ENCODE measurements at regions not wholly inside any gene's neighbourhood (a gene's known extent, or its start where the extent isn't known, plus 50 kb on each side); places are given as distances from the start of the nearest gene placed in this dataset.

DNA sequence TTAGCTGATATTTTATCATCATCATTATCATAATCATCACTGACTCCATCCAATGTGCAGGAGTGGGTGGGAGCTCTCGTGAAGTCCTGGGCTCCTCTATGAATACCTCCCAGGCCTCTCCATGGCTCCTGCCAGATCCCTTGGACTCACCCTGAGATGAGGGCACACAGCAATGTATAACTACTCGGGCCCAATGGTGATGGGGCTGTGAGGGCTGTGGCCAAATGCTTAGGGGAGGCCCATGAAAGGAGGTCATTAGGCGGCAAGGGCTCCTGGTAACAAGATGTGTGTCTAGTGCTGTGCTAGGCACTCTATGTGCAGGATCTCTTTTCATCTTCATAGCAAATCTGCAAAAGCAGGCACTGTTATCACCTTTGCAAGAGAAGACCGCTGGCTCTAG lies 270.9 kb downstream of the GLRX3 start:
- Histone ChIP-seq H3K27ac (ENCODE audit: insufficient read depth in 1 of 2, low read depth in 1 of 2, low read length in 2 of 2, poor library complexity in 1 of 2, severe bottlenecking in 2 of 2) (no peak overlapping the region), H3K27me3 (replicated peaks in 2 of 5; ENCODE audit: control insufficient read depth in 4 of 5, insufficient read depth in 5 of 5, low read length in 4 of 5) (peaks cover 0 to 7% (median 0%) of the 10 kb centered on the region in 5 experiments), H3K9me3 (ENCODE audit: control extremely low read depth in 1 of 5, control insufficient read depth in 4 of 5, insufficient read depth in 2 of 5, low read depth in 1 of 5, low read length in 4 of 5) (no peaks in the 10 kb centered on the region), H3K4me1 (ENCODE audit: control extremely low read depth in 1 of 4, control insufficient read depth in 4 of 4, insufficient read depth in 4 of 4, low read length in 3 of 4) (no peaks in the 10 kb centered on the region), H3K4me3 (ENCODE audit: control insufficient read depth in 1 of 7, extremely low read depth in 1 of 7, insufficient read depth in 4 of 7, low read depth in 2 of 7, low read length in 6 of 7) (no peak overlapping the region), H3K36me3 (ENCODE audit: control insufficient read depth in 4 of 4, insufficient read depth in 4 of 4, low read length in 3 of 4) (no peaks in the 10 kb centered on the region)
- ChIA-PET POLR2A (no interaction called here), CTCF (no interaction called here)
- no peak for DNase-seq
- 86% methylated on average over 2 of the region's 4 CpGs for WGBS (ENCODE audit: insufficient coverage)

DNA sequence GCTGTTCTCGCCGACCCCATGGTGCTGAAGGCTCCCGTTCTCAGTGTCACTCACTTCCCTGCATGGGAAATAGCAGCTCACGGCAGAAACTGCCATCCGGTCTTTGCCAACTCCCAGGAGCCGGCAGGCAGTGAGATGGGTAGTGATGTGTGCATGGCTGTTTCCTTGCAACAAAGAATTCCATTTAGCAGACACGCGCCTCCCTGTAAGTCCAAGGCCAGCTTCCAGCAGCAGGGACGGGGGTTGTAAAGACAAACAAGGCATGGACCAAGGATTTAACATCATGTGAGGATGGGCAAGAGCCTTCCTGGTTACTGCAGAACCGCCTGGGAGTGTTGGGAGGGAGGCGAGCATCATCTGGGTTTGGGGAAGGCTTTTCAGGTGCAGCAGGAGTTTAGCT lies 273.1 kb downstream of the GLRX3 start:
- H3K27ac ChIP-seq (ENCODE audit: insufficient read depth in 1 of 2, low read depth in 1 of 2, low read length in 2 of 2, poor library complexity in 1 of 2, severe bottlenecking in 2 of 2) = no peak overlapping the region
- DNase-seq = no peak
- no peaks in the 10 kb centered on the region for H3K4me1 ChIP-seq (ENCODE audit: control extremely low read depth in 1 of 4, control insufficient read depth in 4 of 4, insufficient read depth in 4 of 4, low read length in 3 of 4)
- H3K36me3 ChIP-seq (ENCODE audit: control insufficient read depth in 4 of 4, insufficient read depth in 4 of 4, low read length in 3 of 4) = no peaks in the 10 kb centered on the region
- WGBS (ENCODE audit: insufficient coverage) = 94% methylated on average over 10 of the region's 11 CpGs
- no peaks in the 10 kb centered on the region for H3K9me3 ChIP-seq (ENCODE audit: control extremely low read depth in 1 of 5, control insufficient read depth in 4 of 5, insufficient read depth in 2 of 5, low read depth in 1 of 5, low read length in 4 of 5)
- no peak overlapping the region for H3K4me3 ChIP-seq (ENCODE audit: control insufficient read depth in 1 of 7, extremely low read depth in 1 of 7, insufficient read depth in 4 of 7, low read depth in 2 of 7, low read length in 6 of 7)
- peaks cover 0 to 4% (median 0%) of the 10 kb centered on the region in 5 experiments for H3K27me3 ChIP-seq (replicated peaks in 2 of 5; ENCODE audit: control insufficient read depth in 4 of 5, insufficient read depth in 5 of 5, low read length in 4 of 5)
- ChIA-PET CTCF (no interaction called here), POLR2A (no interaction called here)

DNA sequence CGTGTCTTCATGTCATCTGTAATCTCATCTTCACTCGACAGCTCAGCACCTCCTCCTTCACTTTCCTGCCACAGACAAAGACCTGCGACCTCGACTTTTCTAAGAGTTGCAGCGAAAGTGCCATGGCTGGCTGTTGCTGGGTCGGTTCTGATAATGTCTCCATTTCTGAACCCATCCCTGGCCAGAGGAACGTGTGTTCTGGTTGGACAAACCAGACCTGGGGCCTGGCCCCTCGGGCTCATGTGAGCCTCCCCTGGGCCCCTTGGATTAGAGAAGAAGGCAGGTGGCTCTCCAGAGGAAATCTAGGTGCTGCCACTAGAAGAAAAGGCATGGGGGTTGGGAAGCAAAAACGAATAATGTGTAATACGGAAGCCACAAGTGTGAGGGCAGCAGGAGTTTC lies 273.7 kb downstream of the GLRX3 start:
- ChIA-PET POLR2A (no interaction called here), CTCF (no interaction called here)
- Histone ChIP-seq H3K9me3 (ENCODE audit: control extremely low read depth in 1 of 5, control insufficient read depth in 4 of 5, insufficient read depth in 2 of 5, low read depth in 1 of 5, low read length in 4 of 5) (no peaks in the 10 kb centered on the region), H3K36me3 (ENCODE audit: control insufficient read depth in 4 of 4, insufficient read depth in 4 of 4, low read length in 3 of 4) (no peaks in the 10 kb centered on the region), H3K4me1 (ENCODE audit: control extremely low read depth in 1 of 4, control insufficient read depth in 4 of 4, insufficient read depth in 4 of 4, low read length in 3 of 4) (no peaks in the 10 kb centered on the region), H3K27me3 (replicated peaks in 2 of 5; ENCODE audit: control insufficient read depth in 4 of 5, insufficient read depth in 5 of 5, low read length in 4 of 5) (peaks cover 0 to 3% (median 0%) of the 10 kb centered on the region in 5 experiments), H3K4me3 (ENCODE audit: control insufficient read depth in 1 of 7, extremely low read depth in 1 of 7, insufficient read depth in 4 of 7, low read depth in 2 of 7, low read length in 6 of 7) (no peak overlapping the region), H3K27ac (ENCODE audit: insufficient read depth in 1 of 2, low read depth in 1 of 2, low read length in 2 of 2, poor library complexity in 1 of 2, severe bottlenecking in 2 of 2) (no peak overlapping the region)
- 89% methylated on average over 10 of the region's 10 CpGs for WGBS (ENCODE audit: insufficient coverage)
- no peak for DNase-seq

DNA sequence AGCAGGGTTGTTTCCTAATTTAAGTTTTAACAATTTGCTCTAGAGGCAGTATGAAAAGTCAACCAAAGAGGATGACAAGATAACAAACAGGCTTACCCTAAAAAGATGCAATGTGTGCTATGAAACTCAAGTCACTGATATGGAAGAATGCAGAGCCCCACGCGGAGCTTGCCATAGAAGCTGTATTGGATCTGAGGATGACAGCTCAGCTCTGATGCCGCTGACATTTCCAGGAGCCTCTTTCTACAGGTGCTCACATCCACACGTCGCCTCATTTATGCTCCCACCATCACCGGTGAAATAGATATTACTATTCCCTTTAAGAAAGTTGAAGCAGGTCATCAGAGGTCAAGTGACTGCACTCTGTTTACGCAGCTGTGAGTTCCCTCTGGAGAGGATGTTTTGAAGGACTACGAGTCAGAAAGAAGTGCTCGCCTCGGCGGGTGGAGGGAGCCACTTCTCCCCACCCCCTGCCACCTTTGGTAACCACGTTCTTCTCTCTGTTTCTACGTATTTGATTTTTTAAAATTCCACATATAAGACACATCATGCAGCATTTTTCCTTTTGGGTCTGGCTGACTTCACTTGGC lies 275.4 kb downstream of the GLRX3 start:
- ChIA-PET POLR2A (no interaction called here), CTCF (no interaction called here)
- Histone ChIP-seq H3K27ac (ENCODE audit: insufficient read depth in 1 of 2, low read depth in 1 of 2, low read length in 2 of 2, poor library complexity in 1 of 2, severe bottlenecking in 2 of 2) (no peak overlapping the region), H3K27me3 (replicated peaks in 2 of 5; ENCODE audit: control insufficient read depth in 4 of 5, insufficient read depth in 5 of 5, low read length in 4 of 5) (no peaks in the 10 kb centered on the region), H3K4me1 (ENCODE audit: control extremely low read depth in 1 of 4, control insufficient read depth in 4 of 4, insufficient read depth in 4 of 4, low read length in 3 of 4) (no peaks in the 10 kb centered on the region), H3K4me3 (ENCODE audit: control insufficient read depth in 1 of 7, extremely low read depth in 1 of 7, insufficient read depth in 4 of 7, low read depth in 2 of 7, low read length in 6 of 7) (no peak overlapping the region), H3K9me3 (ENCODE audit: control extremely low read depth in 1 of 5, control insufficient read depth in 4 of 5, insufficient read depth in 2 of 5, low read depth in 1 of 5, low read length in 4 of 5) (peaks cover 0 to 1% (median 0%) of the 10 kb centered on the region in 5 experiments), H3K36me3 (ENCODE audit: control insufficient read depth in 4 of 4, insufficient read depth in 4 of 4, low read length in 3 of 4) (no peaks in the 10 kb centered on the region)
- whole genome bisulfite sequencing (ENCODE audit: insufficient coverage) = 66% methylated on average over 12 of the region's 13 CpGs
- DNase-seq = no peak

DNA sequence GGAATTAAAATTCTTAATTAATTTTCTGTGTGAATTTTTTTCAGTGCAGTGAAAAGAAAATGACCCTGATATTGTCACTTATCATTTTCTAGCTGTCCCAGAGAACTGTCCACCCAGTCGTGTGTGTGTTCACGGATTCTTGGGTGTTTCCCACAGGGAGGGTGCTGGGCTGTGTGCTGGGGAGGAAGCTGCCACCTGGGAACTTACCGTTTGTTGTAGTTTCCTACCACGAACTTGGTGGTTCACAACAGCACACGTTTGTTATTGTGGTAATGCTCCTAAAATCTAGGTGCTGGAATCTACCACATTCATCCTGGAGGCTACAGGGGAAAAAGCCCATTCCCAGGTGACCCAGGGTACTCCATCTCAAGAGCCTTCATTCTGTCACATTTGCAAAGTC lies 276.1 kb downstream of the GLRX3 start:
- ChIA-PET POLR2A (no interaction called here), CTCF (no interaction called here)
- Histone ChIP-seq H3K36me3 (ENCODE audit: control insufficient read depth in 4 of 4, insufficient read depth in 4 of 4, low read length in 3 of 4) (no peaks in the 10 kb centered on the region), H3K4me3 (ENCODE audit: control insufficient read depth in 1 of 7, extremely low read depth in 1 of 7, insufficient read depth in 4 of 7, low read depth in 2 of 7, low read length in 6 of 7) (no peak overlapping the region), H3K9me3 (ENCODE audit: control extremely low read depth in 1 of 5, control insufficient read depth in 4 of 5, insufficient read depth in 2 of 5, low read depth in 1 of 5, low read length in 4 of 5) (peaks cover 0 to 3% (median 0%) of the 10 kb centered on the region in 5 experiments), H3K27me3 (replicated peaks in 2 of 5; ENCODE audit: control insufficient read depth in 4 of 5, insufficient read depth in 5 of 5, low read length in 4 of 5) (no peaks in the 10 kb centered on the region), H3K27ac (ENCODE audit: insufficient read depth in 1 of 2, low read depth in 1 of 2, low read length in 2 of 2, poor library complexity in 1 of 2, severe bottlenecking in 2 of 2) (no peak overlapping the region), H3K4me1 (ENCODE audit: control extremely low read depth in 1 of 4, control insufficient read depth in 4 of 4, insufficient read depth in 4 of 4, low read length in 3 of 4) (no peaks in the 10 kb centered on the region)
- no peak for DNase-seq
- WGBS (ENCODE audit: insufficient coverage) = 33% methylated on average over 2 of the region's 5 CpGs

DNA sequence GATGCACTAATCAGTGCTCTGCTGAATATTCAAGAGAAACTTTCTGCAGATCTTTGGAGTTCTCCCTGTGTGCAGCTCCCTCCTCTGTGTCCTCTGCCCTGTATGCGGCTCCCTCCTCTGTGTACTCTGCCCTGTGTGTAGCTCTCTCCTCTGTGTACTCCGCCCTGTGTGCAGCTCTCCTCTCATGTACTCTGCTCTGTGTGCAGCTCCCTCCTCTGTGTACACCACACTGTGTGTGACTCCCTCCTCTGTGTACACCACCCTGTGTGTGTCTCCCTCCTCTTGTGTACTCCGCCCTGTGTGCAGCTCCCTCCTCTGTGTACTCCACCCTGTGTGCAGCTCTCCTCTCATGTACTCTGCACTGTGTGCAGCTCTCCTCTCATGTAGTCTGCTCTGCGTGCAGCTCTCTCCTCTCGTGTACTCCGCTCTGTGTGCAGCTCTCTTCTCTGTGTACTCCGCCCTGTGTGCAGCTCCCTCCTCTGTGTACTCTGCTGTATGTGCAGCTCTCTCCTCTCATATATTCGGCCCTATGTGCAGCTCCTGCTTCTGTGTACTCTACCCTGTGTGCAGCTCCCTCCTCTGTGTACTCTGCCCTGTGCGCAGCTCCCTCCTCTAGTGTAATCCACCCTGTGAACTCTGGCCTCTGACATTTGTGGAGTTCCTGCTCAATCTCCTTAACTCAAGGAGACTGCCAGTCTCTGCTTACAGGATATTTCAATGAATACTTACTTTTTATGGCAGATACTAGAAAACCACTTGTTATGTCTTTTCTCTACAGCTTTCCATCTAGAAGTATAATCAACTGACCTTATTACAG lies 280.4 kb downstream of the GLRX3 start:
- Histone ChIP-seq H3K9me3 (ENCODE audit: control extremely low read depth in 1 of 5, control insufficient read depth in 4 of 5, insufficient read depth in 2 of 5, low read depth in 1 of 5, low read length in 4 of 5) (peaks cover 0 to 3% (median 0%) of the 10 kb centered on the region in 5 experiments), H3K36me3 (ENCODE audit: control insufficient read depth in 4 of 4, insufficient read depth in 4 of 4, low read length in 3 of 4) (no peaks in the 10 kb centered on the region), H3K4me1 (ENCODE audit: control extremely low read depth in 1 of 4, control insufficient read depth in 4 of 4, insufficient read depth in 4 of 4, low read length in 3 of 4) (no peaks in the 10 kb centered on the region), H3K4me3 (ENCODE audit: control insufficient read depth in 1 of 7, extremely low read depth in 1 of 7, insufficient read depth in 4 of 7, low read depth in 2 of 7, low read length in 6 of 7) (no peak overlapping the region), H3K27me3 (replicated peaks in 2 of 5; ENCODE audit: control insufficient read depth in 4 of 5, insufficient read depth in 5 of 5, low read length in 4 of 5) (no peaks in the 10 kb centered on the region), H3K27ac (ENCODE audit: insufficient read depth in 1 of 2, low read depth in 1 of 2, low read length in 2 of 2, poor library complexity in 1 of 2, severe bottlenecking in 2 of 2) (no peak overlapping the region)
- WGBS (ENCODE audit: insufficient coverage) = 90% methylated on average over 9 of the region's 9 CpGs
- CTCF ChIA-PET = no interaction called here
- POLR2A ChIA-PET = no interaction called here
- no peak for DNase-seq

DNA sequence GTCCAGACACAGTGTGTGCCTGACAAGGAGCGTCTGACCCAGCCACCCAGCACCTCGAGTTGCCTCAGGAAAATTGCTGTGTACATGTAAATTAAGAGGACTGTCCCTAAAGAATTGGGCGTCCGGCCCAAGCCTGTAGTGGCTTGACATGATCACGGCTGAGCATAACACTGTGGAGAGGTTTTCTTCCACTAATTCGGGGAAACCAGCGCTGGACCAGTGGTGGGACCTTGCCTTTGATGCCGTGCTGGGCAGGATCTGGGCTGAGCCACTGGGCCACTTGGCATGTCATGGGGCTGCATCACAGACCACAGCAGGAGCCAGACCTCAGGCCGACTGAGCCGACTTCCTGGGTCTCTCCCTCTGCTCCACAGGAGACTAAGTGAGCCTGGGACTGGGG lies 282.5 kb downstream of the GLRX3 start:
- Histone ChIP-seq H3K4me3 (ENCODE audit: control insufficient read depth in 1 of 7, extremely low read depth in 1 of 7, insufficient read depth in 4 of 7, low read depth in 2 of 7, low read length in 6 of 7) (no peak overlapping the region), H3K4me1 (ENCODE audit: control extremely low read depth in 1 of 4, control insufficient read depth in 4 of 4, insufficient read depth in 4 of 4, low read length in 3 of 4) (no peaks in the 10 kb centered on the region), H3K36me3 (ENCODE audit: control insufficient read depth in 4 of 4, insufficient read depth in 4 of 4, low read length in 3 of 4) (no peaks in the 10 kb centered on the region), H3K27ac (ENCODE audit: insufficient read depth in 1 of 2, low read depth in 1 of 2, low read length in 2 of 2, poor library complexity in 1 of 2, severe bottlenecking in 2 of 2) (no peak overlapping the region), H3K9me3 (ENCODE audit: control extremely low read depth in 1 of 5, control insufficient read depth in 4 of 5, insufficient read depth in 2 of 5, low read depth in 1 of 5, low read length in 4 of 5) (peaks cover 0 to 3% (median 0%) of the 10 kb centered on the region in 5 experiments), H3K27me3 (replicated peaks in 2 of 5; ENCODE audit: control insufficient read depth in 4 of 5, insufficient read depth in 5 of 5, low read length in 4 of 5) (no peaks in the 10 kb centered on the region)
- CTCF ChIA-PET = no interaction called here
- no peak for DNase-seq
- 82% methylated on average over 9 of the region's 10 CpGs for WGBS (ENCODE audit: insufficient coverage)
- POLR2A ChIA-PET = no interaction called here
